Neural progenitor cell (in vitro differentiated cells): ENCODE measurements at regions not wholly inside any gene's neighbourhood (a gene's known extent, or its start where the extent isn't known, plus 50 kb on each side); places are given as distances from the start of the nearest gene placed in this dataset.

ENCODE experiments used
- EZH2 ChIP-seq: fragments of 200-600 bp; sonication (generic); IDR thresholded peaks from 2 replicates; pipeline ENCODE4 v1.6.1; 2017; ENCODE audit warnings: antibody characterized with exemption, mild to moderate bottlenecking, moderate library complexity
- EZH2phosphoT487 ChIP-seq: fragments of 200-600 bp; sonication (generic); IDR thresholded peaks from 2 replicates; pipeline ENCODE4 v1.6.1; 2017; ENCODE audit warnings: antibody characterized with exemption
- TF ChIP-seq, protein P1 (sequence below): fragments of 200-600 bp; sonication (generic); IDR thresholded peaks from 2 replicates; pipeline ENCODE4 v1.5.1; 2017; ENCODE audit warnings: antibody characterized with exemption, mild to moderate bottlenecking

- no peak for TF ChIP-seq EZH2phosphoT487
- TF ChIP-seq, protein P1, sequence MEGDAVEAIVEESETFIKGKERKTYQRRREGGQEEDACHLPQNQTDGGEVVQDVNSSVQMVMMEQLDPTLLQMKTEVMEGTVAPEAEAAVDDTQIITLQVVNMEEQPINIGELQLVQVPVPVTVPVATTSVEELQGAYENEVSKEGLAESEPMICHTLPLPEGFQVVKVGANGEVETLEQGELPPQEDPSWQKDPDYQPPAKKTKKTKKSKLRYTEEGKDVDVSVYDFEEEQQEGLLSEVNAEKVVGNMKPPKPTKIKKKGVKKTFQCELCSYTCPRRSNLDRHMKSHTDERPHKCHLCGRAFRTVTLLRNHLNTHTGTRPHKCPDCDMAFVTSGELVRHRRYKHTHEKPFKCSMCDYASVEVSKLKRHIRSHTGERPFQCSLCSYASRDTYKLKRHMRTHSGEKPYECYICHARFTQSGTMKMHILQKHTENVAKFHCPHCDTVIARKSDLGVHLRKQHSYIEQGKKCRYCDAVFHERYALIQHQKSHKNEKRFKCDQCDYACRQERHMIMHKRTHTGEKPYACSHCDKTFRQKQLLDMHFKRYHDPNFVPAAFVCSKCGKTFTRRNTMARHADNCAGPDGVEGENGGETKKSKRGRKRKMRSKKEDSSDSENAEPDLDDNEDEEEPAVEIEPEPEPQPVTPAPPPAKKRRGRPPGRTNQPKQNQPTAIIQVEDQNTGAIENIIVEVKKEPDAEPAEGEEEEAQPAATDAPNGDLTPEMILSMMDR: no peak
- TF ChIP-seq EZH2: no peak
Observed at GRCh38 chr14:106396999-106397398, 870.6 kb downstream of the TMEM121 start.
